Keratinocyte (primary cell): ENCODE measurements at regions not wholly inside any gene's neighbourhood (a gene's known extent, or its start where the extent isn't known, plus 50 kb on each side); places are given as distances from the start of the nearest gene placed in this dataset.

Experiments used
- DNase-seq: peaks from one replicate; pipeline ENCODE4 v3.0.0-alpha.2; 2011; ENCODE audit warnings: low read depth, missing footprints, low spot score
- FAIRE-seq: peaks from 2 replicates; lab custom pipeline; 2011; peaks lifted over from hg19 to GRCh38; lab: Jason Lieb, UNC
- H2AFZ ChIP-seq: 2 replicates; pipeline ENCODE4 v1.6.0; 2012; ENCODE audit warnings: low read length, control low read depth, inconsistent platforms; ENCODE audit not compliant: control insufficient read depth
- H3K27ac ChIP-seq: 2 replicates; pipeline ENCODE4 v1.5.1; 2011; ENCODE audit warnings: low read length; ENCODE audit not compliant: control insufficient read depth, insufficient read depth
- H3K27me3 ChIP-seq: 3 replicates; pipeline ENCODE4 v1.6.0; 2011; ENCODE audit warnings: low read length; ENCODE audit not compliant: control insufficient read depth, insufficient read depth; ENCODE audit errors: extremely low read depth
- H3K36me3 ChIP-seq, 2 experiments: 2 replicates in 1 of 2; 3 replicates in 1 of 2; pipeline ENCODE4 v1.5.1; 2011; ENCODE audit warnings: low read length in 2 of 2, mild to moderate bottlenecking in 1 of 2; ENCODE audit not compliant: control insufficient read depth in 2 of 2, insufficient read depth in 2 of 2; ENCODE audit errors: extremely low read depth in 1 of 2
- H3K4me1 ChIP-seq: 3 replicates; pipeline ENCODE4 v1.5.1; 2011; ENCODE audit warnings: low read length; ENCODE audit not compliant: control insufficient read depth, insufficient read depth; ENCODE audit errors: extremely low read depth
- H3K4me2 ChIP-seq: 3 replicates; pipeline ENCODE4 v1.6.0; 2011; ENCODE audit warnings: low read depth, low read length; ENCODE audit not compliant: control insufficient read depth, insufficient read depth; ENCODE audit errors: extremely low read depth
- H3K4me3 ChIP-seq, 3 experiments: fragments of 200-600 bp in 1 of 3; sonication (generic) in 1 of 3; 2 replicates in 2 of 3; 3 replicates in 1 of 3; pipeline ENCODE4 v1.5.1; 2011 to 2016; ENCODE audit warnings: low read length in 3 of 3, mild to moderate bottlenecking in 3 of 3, control low read depth in 2 of 3, inconsistent platforms in 1 of 3, low read depth in 1 of 3, mixed read lengths in 1 of 3, mixed run types in 1 of 3, moderate library complexity in 1 of 3; ENCODE audit not compliant: control insufficient read depth in 2 of 3, insufficient read depth in 2 of 3; ENCODE audit errors: extremely low read depth in 1 of 3
- H3K79me2 ChIP-seq: 2 replicates; pipeline ENCODE4 v1.6.0; 2012; ENCODE audit warnings: low read length; ENCODE audit not compliant: control insufficient read depth, insufficient read depth
- H3K9ac ChIP-seq: 3 replicates; pipeline ENCODE4 v1.6.0; 2011; ENCODE audit warnings: low read length; ENCODE audit not compliant: control insufficient read depth, insufficient read depth; ENCODE audit errors: extremely low read depth
- H3K9me1 ChIP-seq: 3 replicates; pipeline ENCODE4 v1.6.0; 2011; ENCODE audit warnings: low read length; ENCODE audit not compliant: control insufficient read depth, insufficient read depth; ENCODE audit errors: extremely low read depth
- H3K9me3 ChIP-seq: 2 replicates; pipeline ENCODE4 v1.5.1; 2012; ENCODE audit warnings: low read depth, low read length; ENCODE audit not compliant: control insufficient read depth
- H4K20me1 ChIP-seq: 3 replicates; pipeline ENCODE4 v1.6.0; 2011; ENCODE audit warnings: low read length; ENCODE audit not compliant: control insufficient read depth, insufficient read depth; ENCODE audit errors: extremely low read depth
- EZH2 ChIP-seq: IDR thresholded peaks from one replicate; pipeline ENCODE4 v1.6.1; 2012; ENCODE audit warnings: inconsistent platforms, mild to moderate bottlenecking, low read length, moderate library complexity
- dilution Hi-C: fragments of 300-500 bp; cut with MboI; formaldehyde crosslinking; loops from one replicate; pipeline ENCODE4 v1.7.0; 2020; ENCODE audit warnings: low sequenced_read_pairs; ENCODE audit not compliant: extremely low pct_ligation_motif_present
- TF ChIP-seq, protein P1 (sequence below), 3 experiments: IDR thresholded peaks in 1 of 3; conservative IDR thresholded peaks in 1 of 3; optimal IDR thresholded peaks in 1 of 3; 2 replicates in 2 of 3; 3 replicates in 1 of 3; pipeline versions ENCODE3 to v1.5.1; 2011; ENCODE audit warnings: low read length in 3 of 3, mild to moderate bottlenecking in 3 of 3, moderate library complexity in 2 of 3, control low read depth in 1 of 3, inconsistent platforms in 1 of 3; ENCODE audit not compliant: insufficient read depth in 2 of 3; ENCODE audit errors: extremely low read depth in 1 of 3

DNA sequence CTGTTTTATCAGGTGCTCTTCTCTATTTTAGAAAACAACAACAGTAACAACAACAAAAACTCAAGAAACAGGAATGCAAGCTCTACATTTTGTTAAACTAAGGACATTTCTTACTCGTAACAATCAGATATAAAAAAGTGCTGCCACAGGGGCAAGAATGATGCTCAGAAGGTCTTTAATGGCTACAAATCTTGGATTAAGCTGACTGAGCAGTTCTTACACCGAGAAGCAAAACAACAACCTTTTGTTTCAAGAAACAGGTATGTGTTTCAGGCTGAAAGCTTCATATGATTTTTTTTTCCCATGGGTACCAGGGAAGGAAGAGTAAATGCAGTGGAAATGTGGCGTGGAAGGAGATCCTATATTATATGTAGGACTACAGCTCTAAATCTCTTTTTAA lies 786.8 kb upstream of the FBXO33 start:
- Histone ChIP-seq H3K4me1 (no peaks in the 10 kb centered on the region), H3K79me2 (no peaks in the 10 kb centered on the region), H3K27me3 (no peaks in the 10 kb centered on the region), H3K36me3 (no peaks in the 10 kb centered on the region), H3K9me3 (no peaks in the 10 kb centered on the region), H3K4me3 (no peak overlapping the region), H2AFZ (no peak overlapping the region), H3K9me1 (no peaks in the 10 kb centered on the region), H3K27ac (no peak overlapping the region), H3K9ac (no peak overlapping the region), H4K20me1 (no peaks in the 10 kb centered on the region), H3K4me2 (no peak overlapping the region)
- dilution Hi-C loops: no loop called here
- FAIRE-seq: no peak
- TF ChIP-seq EZH2: no peak
- TF ChIP-seq, protein P1, sequence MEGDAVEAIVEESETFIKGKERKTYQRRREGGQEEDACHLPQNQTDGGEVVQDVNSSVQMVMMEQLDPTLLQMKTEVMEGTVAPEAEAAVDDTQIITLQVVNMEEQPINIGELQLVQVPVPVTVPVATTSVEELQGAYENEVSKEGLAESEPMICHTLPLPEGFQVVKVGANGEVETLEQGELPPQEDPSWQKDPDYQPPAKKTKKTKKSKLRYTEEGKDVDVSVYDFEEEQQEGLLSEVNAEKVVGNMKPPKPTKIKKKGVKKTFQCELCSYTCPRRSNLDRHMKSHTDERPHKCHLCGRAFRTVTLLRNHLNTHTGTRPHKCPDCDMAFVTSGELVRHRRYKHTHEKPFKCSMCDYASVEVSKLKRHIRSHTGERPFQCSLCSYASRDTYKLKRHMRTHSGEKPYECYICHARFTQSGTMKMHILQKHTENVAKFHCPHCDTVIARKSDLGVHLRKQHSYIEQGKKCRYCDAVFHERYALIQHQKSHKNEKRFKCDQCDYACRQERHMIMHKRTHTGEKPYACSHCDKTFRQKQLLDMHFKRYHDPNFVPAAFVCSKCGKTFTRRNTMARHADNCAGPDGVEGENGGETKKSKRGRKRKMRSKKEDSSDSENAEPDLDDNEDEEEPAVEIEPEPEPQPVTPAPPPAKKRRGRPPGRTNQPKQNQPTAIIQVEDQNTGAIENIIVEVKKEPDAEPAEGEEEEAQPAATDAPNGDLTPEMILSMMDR (optimal IDR thresholded peaks at IDR 0.05 in 1 of 3, IDR thresholded peaks at IDR 0.05 in 1 of 3, conservative IDR thresholded peaks at IDR 0.05 in 1 of 3; ENCODE audit: extremely low read depth in 1 of 3, insufficient read depth in 2 of 3, low read length in 3 of 3): no peak
- no peak for DNase-seq

- no peak for FAIRE-seq
- Histone ChIP-seq H3K27me3 (no peaks in the 10 kb centered on the region), H3K4me3 (no peak overlapping the region), H3K4me2 (no peak overlapping the region), H3K9me1 (no peaks in the 10 kb centered on the region), H3K36me3 (no peaks in the 10 kb centered on the region), H4K20me1 (no peaks in the 10 kb centered on the region), H3K79me2 (no peaks in the 10 kb centered on the region), H3K27ac (no peak overlapping the region), H3K9me3 (no peaks in the 10 kb centered on the region), H3K4me1 (no peaks in the 10 kb centered on the region), H2AFZ (no peak overlapping the region), H3K9ac (no peak overlapping the region)
- TF ChIP-seq, protein P1 (optimal IDR thresholded peaks at IDR 0.05 in 1 of 3, IDR thresholded peaks at IDR 0.05 in 1 of 3, conservative IDR thresholded peaks at IDR 0.05 in 1 of 3; ENCODE audit: extremely low read depth in 1 of 3, insufficient read depth in 2 of 3, low read length in 3 of 3): no peak
- TF ChIP-seq EZH2: no peak
- DNase-seq: no peak
- dilution Hi-C loops: no loop called here
Observed at GRCh38 chr14:40218282-40218941, 786.2 kb upstream of the FBXO33 start.
